Activated CD8-positive, alpha-beta memory T cell treated with anti-CD3 and anti-CD28 coated beads for 24 hours (primary cell): ENCODE measurements at regions not wholly inside any gene's neighbourhood (a gene's known extent, or its start where the extent isn't known, plus 50 kb on each side); places are given as distances from the start of the nearest gene placed in this dataset.

ENCODE experiments used
- DNase-seq: peaks from one replicate; pipeline ENCODE4 v3.0.0-alpha.2; 2020

DNA sequence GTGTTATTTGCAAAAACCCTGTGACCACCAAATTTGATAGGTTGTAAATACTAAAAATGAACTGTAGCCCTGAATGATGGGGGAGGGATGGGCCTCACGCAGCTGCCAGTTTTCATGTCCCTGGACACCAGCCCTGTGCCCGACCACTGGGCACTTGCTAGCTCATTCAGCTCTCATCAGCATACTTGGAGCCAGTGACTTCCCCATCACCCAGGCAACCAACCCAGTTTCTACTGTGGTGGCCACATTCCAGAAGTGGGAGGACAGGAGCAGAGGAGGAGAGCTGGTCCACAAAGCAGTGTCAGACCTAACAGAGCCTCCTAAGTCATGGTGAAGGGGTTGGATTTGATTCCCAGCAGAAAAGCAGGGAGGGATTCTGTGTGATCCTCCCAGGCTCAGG, 128.2 kb downstream of the CPEB2 start:
- DNase-seq: no peak

DNA sequence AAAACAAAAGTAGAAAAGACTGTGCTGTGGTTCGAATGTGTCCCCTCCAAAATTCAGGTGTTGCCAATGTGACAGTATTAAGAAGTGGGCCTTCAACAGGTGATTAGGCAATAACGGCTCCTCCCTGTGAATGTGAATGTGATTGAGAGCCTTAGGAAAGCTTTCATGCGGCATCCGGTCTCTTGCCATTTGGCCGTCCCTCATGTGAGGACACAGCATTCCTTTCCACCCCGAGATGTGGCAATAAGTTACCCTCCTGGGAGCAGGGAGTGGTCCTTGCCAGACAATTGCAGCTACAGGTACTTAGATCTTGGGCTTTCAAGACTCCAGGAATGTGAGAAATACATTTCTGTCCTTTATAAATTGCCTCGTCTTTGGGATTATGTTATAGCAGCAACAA, 129.3 kb downstream of the CPEB2 start:
- no peak for DNase-seq

DNA sequence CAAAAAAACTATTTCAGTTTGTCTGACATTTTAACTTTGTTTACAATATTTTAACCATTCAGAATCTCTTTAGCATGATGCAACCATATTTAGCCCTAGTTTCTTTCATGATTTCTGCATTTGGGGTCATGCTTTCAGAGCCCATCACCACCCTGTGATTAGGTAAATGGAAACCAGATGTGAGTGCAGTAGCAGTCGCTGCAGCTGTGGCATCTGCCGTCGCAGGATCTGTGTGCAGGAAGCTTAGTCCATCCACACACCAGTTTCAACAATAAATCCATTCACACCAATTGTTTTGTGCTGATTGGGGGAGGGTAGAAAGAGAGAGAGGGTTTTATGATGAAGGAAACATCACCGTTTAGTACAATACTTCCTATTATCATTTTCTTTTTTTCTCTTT, 130.5 kb downstream of the CPEB2 start:
- no peak for DNase-seq

DNA sequence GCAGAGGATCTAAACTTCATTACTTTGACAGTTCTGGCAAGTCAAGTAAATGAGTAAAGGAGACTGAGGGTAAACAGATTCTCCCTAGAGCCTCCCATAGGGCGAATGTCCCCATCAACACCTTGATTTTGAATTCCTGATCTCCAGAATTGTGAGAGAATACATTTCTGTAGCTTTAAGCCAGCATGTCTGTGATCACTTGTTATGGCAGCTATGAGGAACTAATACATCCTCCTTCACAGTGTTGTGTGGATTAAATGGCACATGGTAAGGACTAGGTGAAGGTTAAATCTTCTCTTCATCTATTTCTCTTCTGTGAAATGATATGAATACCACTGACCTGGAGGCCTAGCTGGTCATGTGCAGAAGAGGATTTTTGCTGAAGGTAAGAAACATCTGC, 137.3 kb downstream of the CPEB2 start:
- DNase-seq: no peak

DNA sequence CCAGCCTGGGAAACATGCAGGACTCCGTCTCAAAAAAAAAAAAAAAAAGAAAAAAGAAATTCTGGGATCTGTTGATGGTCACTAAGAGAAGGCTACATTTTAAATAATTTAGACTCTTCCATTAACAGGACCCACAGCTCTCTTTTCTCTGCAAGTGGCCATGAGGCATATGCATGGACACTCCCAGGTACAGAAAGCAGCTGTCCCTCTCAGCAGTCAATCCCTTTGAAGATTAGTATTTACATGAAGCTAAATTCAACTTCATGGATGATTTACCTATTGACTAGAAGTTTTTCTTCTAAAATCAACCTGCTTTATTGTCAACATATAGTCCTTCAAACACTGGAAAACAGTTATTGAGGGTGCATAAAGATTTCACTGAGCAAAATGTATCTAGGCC, 139.9 kb downstream of the CPEB2 start:
- DNase-seq: no peak

DNA sequence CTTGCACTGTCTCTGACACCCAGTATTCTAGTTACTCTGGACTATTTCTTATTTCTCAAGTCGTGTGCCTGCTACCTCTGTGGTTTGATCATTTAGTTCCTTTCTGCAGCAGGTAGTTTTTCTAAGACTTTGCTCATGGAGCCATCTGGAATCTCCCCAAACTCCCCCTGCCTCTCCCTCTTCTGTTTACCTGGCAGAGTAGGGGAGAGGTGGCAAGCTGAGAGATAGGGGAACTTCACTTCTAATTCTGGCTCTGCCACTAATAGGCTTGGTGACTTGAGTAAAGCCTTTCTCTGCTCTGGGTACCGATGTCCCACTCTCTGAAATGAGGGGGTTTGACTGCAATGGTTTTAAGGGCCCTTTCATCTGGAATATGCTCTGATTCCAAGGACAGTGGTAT, 141.3 kb downstream of the CPEB2 start:
- DNase-seq: no peak

DNA sequence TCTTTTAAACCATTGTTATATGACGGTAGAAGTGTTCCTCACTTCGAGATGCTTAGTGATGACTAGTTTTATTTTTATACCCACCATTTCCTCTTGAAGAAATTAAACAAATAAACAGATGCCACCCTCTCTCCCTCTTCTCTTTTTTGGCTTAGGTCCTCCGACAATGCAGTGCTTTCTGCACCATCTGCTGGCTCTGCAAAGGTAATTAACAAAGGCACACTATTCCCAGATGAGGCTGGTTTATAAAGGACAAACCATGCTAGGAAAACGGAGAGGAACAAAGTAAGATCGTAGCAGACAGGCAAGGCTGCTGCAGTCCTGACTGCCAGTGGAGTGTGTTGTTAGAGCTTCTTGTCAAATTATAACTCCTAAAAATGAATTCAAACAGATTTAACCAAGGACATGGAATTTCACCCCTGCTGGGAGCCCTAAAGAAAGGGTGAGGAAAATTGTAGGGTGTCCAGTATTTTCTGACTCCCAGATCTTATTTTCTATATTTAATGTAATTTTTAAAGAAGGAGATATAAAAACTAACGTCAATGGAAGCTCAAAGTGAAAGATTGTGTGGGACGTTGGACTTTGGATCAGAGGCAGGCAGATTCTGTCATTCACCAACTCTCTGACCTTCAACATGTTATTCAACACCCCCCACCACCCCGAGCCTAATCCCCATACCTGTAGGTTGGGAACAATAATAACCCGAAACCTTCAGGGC, 142.1 kb downstream of the CPEB2 start:
- DNase-seq: no peak

DNA sequence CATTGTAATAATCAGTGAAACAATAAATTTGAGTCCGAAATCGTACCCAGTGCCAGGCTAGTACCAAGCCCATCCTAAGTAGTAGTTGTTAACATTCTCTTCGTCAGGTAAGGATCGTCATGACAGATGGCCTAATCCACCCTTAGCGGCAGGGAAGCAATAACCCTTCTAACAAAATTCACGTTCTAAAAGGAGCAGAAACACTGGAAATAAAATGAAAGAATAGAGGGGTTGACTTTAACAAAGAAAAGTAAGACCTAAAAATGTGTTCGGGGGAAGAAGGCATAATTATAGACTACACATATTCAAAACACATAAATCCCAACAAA, 142.7 kb downstream of the CPEB2 start:
- DNase-seq: no peak

DNA sequence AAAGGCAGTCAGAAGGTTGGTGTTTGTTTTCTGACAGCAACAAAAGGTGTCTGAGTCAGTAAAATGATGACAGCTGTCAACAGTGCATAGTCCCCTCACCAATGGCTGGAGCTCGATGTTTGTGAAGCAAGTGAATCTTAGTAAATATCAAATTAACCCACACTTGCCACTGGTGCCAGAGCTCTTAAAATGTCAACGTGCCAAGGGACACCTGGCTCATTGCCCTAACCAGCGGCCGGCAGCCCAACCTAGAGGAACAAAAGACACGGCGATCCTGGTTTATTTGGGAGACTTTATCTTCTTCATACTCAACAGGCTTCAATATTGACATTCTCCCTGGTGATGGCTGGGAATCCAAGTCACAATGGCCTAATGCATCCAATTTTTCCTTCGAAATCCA, 143.4 kb downstream of the CPEB2 start:
- DNase-seq: no peak

DNA sequence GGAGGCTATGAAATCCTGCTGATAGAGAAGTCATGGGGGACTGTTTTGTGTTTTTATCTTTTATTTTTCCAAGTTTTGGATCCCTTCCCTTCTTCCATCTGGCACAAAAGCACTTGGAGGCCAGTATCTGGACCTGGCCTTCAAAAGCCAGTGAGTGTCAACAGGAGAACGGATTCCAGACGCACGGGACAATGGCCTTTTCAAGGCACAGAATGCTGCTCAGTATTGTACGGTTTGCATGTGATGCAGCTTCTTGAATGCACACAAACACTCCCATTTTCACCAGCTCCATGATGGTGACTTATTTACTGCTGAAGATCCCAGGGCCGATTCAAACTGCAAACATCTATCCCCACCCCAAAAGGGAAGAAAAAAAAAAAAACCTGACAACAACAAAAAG, 145.4 kb downstream of the CPEB2 start:
- DNase-seq: no peak

DNA sequence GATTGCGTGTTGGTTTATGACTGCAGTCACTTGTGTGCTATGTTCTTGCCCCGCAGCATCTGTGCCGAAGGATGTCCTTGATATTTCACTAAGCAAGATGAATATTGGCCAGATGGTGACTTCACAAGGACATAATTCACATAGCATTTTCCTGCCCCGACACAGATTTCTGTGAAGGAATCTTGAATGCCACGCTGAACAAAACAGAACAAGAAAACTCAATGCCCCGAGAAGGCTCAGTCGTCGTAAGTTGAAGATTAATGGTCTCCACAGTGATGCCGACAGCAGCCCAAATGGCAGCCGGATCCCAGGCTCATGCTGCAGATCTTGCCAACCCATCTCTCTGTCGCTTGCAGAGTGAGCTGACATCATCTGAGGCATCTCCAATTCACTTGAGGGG, 145.9 kb downstream of the CPEB2 start:
- no peak for DNase-seq

DNA sequence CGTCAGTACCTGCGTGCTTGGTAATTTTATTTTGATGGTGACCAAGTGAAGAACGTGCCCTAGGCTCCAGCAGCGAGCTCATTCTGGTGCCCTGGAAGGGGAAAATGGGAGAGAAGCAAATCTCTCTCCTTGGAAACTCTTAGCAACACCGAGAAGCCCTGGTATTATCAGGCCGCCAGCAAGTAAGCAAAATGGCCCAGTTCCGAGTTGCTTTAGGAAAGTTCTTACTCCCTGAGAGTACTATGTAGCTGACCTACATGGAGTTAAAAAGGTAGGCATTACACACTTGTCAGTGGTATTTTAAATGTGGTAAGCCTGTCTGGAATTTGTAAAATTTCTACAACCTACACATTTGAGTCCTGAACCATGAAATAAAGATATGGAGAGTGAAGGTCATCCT, 146.4 kb downstream of the CPEB2 start:
- DNase-seq: no peak

DNA sequence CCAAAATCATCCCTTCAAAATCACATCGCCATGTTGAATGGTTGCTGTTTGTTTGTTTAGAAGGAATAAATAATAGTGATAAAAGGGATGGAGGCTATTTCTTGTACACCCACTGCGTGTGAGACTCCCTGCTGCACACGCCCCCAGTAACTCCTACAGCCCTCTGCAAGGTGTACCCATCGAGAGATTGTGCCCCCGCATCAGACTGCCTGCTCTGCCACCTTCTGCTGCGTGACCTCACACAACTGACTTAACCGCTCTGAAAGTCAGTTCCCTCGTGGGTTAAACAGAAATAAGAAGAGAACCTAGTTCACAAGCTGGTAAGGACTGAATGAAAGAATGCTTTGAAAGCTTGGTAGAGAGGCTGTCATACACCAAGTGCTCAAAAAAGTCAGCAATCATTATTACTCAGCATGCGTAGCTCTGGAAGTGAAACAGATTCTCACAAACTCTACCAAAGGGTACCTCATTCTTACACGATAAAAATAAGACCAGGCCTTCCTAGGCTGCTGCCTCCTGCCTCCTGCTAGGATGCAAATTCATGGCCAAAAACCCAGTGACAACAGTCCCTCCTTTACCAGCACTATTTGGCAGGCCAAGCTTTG, 147.1 kb downstream of the CPEB2 start:
- DNase-seq: no peak

DNA sequence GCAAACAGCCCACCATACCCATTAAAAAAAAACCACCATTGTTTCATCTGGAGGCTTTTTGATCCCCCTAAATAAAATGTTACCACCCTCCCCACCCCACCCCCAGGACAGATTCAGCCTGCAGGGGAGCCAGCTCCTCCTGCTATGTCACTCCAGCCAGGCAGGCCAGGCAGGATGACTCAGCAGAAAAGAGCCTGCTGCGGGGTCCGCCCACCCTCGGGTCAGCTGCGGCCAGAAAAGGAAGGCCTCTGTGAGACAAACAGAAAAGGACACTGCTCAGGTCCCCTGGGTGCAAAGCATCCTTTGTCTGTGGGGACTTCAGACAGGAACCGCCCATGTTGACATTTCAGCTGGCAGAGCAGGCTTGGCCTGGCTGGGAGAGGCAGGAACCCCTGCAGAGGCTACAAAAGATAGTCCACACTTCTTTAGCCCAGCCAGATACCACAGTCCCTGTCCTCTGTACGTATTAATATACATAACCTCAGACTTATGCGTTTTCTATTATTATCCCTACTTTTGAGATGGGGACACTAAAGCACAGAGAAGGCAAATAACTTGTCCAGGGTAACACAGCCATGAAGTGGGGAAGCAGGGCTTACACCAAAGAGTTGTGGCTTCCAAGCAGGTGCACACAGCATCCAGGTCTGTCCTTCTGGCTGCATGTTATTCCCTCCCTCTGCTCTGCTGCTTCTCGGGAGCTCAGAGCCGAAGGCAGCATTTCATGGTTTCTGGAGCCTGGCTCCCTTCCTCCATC, 147.7 kb downstream of the CPEB2 start:
- DNase-seq: no peak

DNA sequence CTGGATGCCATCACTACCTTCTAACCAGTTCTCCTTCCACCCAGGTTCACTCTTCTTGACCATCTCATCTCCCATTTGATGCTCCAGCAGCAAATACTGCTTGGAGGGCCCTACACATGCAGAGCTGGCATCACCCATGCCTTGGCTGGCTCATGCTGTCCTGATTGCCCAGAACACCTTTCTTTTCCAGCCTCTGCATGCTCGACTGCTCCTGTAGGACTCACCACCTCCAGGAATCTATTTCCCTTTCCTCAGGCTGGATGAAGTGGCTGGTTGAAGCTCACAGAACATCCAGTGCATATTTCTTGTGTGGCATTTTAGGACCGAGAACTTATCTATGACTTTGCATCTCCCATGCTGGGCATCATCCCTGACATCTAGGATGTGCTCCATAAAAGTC, 148.3 kb downstream of the CPEB2 start:
- DNase-seq: no peak

DNA sequence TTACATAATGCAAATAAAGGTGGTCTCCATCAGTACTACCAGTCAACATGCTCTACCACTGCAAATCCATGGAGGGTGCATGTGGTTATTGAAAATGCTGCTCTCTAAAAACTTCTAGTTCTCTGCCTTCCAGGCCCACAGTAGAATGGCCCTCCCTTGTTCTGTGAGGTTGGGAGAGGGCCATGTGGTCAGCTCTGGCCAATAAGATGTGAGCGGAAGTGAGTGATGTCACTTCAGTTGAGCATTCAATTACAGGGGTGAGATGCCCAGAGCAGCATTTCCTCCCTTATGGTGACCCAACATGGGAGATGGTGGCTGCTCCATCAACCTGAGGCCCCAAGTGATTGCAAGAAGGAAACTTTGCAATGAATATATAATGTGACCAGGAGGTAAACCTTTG, 148.8 kb downstream of the CPEB2 start:
- DNase-seq: no peak

DNA sequence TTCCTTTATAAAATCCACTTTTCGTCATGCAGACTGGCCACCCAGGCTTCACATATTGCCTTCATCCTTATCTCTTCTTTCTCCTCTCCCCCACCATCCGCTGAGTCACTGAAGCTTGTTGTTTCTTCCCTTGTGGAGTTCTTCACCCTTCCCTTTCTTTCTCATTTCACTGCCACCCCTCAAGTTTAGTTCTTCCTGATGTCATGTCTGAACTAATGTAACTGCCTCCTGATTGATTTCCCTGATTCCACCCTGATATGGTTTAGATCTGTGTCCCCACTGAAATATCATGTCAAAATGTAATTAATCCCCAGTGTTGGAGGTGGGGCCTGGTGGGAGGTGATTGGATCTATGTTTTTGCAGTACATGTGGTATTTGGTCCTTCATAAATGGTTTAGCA, 151.4 kb downstream of the CPEB2 start:
- DNase-seq: no peak

DNA sequence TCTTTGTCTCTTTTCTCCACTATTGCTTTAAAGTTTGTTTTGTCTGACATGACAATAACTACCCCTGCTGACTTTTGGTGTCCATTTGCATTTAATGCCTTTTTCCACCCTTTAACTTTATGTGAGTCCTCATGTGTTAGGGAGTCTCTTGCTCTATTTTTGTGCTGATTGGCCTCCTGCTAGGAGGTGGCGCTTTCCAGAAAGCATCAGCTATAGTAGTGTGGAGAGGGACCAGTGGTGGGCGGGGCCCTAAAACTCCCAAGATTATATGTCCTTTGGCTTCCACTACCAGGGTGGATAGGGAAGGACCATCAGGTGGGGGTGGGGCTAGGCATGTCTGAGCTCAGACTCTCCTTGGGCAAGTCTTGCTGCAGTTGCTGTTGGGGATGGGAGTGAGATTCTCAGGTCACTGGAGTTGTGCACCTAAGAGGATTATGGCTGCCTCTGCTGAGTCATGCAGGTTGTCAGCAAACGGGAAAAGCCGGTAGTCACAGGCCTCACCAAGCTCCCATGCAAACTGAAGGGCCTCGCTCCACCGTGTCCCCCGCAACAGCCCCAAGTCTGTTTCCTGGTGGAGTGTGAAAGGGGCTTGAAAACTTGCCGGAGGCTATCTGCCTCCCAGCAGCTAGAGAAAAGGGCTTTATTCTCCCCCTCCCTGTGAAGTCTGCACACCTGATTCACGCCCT, 156.3 kb downstream of the CPEB2 start:
- DNase-seq: no peak

DNA sequence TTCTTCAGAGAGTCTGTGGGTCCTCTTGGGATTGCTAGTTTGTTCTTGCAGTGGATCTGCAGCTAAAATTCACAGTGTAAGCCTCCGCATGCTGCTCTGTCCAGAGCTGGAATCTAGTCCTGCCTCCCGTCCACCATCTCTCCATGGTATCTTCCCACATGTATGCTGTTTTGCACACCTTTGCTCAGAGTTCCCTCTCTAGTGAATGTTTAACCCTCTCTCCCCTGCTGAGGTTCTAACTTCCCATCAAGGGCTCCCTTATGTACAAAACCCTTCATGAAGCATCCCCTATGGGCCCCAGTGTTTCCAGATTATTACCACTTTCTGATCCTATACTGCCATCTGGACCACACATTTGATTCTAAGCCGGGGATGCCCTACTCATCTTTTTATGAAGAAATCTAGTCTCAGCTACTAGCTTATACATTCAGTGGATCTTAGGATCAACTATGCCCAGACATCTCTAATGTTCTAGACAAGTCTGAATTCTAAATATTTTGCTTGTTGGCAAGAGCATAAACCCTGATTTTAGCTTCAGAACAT, 157.3 kb downstream of the CPEB2 start:
- DNase-seq: no peak

DNA sequence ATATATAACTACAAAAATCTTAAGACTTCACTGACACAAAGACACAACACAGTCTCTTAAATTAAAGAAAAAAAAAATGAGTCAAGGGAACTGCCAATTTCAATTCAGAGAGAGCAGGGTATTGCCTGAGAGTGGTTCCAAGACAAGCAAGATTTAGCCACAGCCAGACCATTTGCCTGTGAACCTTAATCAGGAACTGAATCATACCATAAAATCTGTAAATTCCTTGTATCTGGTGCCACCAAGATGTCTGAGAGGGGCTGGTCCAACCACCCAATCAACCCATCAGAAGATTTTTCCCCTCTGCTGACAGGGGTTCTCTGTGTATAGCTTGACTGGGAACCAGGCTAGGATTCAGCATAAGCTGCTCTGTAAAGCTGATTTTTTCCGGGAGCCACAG, 159.2 kb downstream of the CPEB2 start:
- DNase-seq: no peak

DNA sequence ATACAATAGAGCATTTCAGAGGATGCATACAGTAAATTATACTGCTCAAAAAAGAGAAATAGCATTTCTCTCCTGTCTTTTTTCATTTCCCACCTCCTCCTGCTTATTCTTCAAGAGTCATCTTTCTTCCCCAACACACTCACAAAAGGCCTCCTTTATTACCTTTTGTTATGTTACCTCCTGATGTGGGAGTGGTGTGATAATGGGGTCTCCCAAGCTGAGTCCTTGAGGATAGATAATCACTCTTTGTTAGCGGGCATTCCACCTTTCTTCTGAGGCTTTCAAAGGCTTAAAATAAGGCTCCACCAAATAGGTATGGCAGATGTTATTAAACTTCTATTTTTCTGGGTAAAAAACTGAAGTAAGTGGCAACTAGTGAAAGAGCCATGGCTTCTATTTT, 159.8 kb downstream of the CPEB2 start:
- DNase-seq: no peak

DNA sequence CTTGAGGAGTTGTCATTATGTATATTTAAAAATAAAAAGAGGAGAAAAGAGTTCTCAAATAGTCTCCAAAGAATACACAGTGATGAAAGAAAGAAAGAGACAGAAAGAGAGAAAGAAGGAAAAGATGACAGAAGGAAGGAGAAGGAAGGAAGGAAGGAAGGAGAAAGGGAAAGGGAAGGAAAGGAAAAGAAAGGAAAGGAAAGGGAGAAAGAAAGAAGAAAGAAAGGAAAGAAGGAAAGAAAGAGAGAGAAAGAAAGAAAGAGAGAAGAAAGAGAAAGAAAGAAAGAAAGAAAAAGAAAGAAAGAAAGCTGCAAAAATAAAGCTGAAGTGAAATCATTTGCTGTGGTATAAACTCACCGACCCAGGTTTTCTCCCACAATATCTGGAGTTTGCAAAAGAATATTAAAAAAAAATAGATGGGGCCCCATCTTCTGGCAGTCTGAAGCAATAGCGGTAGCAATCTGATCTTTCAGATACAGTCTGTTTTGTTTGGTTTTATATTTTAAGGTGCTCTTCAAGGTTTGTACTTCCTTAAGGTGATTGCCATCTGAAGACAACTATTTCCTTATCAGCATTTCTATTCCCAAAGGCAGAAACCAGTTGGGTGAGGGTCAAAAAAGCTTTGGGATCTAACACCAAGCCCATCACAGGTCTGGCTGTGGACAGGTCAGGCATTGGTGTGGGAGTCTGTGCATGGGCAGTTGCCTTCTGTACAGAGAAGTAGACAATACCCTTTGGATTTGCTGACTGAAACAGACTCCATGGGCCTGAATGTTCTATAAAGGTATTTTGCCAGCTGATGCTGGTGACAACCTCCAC, 160.4 kb downstream of the CPEB2 start:
- DNase-seq: no peak

DNA sequence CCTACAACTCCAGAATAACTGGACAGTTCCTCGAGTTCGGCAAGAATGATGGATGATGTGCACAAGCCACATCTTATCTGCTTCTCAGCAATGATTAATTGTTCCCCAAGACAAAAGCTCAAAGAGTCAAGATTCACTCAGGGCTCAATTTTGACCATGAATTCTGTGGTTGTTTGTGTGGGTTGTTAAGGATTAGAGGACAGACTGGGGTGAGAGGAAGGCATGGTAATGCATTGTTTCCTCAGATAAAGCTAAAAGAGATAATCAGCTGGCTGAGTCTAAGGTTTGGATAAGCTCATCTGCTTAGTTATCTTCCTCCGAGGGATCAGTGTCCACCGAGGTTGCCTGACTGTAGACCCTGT, 161.0 kb downstream of the CPEB2 start:
- DNase-seq: no peak
